Heart right ventricle (tissue), 16 donors: ENCODE measurements at regions not wholly inside any gene's neighbourhood (a gene's known extent, or its start where the extent isn't known, plus 50 kb on each side); places are given as distances from the start of the nearest gene placed in this dataset.

Experiments
- ATAC-seq, 8 donors: fragments of 200-7000 bp; cut with Tn5 transposase; one replicate each; pipeline ENCODE4 v1.9.1; 2020; ENCODE audit warnings: mild to moderate bottlenecking in 8 of 8, moderate library complexity in 8 of 8, moderate number of reproducible peaks in 1 of 8
- DNase-seq, 2 donors: peaks; one replicate each; pipeline ENCODE4 v3.0.0-alpha.2; 2020
- H3K27ac ChIP-seq, 10 donors: fragments of 200-600 bp; sonication (generic) in 2 of 10; one replicate each; pipeline versions ENCODE4 v1.5.0 to v1.8.0; 2020 to 2022; ENCODE audit warnings: mild to moderate bottlenecking in 3 of 10
- H3K27me3 ChIP-seq, 7 donors: fragments of 200-600 bp; one replicate each; pipeline ENCODE4 v1.8.0; 2021 to 2022; ENCODE audit warnings: mild to moderate bottlenecking in 2 of 7
- H3K36me3 ChIP-seq, 9 donors: fragments of 200-600 bp; sonication (generic) in 1 of 9; one replicate each; pipeline versions ENCODE4 v1.5.0 to v1.8.0; 2020 to 2022; ENCODE audit warnings: mild to moderate bottlenecking in 2 of 9
- H3K4me1 ChIP-seq, 9 donors: fragments of 200-600 bp; sonication (generic) in 1 of 9; one replicate each; pipeline versions ENCODE4 v1.5.0 to v1.8.0; 2020 to 2022; ENCODE audit warnings: mild to moderate bottlenecking in 4 of 9
- H3K4me3 ChIP-seq, 10 donors: fragments of 200-600 bp; sonication (generic) in 2 of 10; one replicate each; pipeline versions ENCODE4 v1.5.0 to v1.8.0; 2020 to 2022; ENCODE audit warnings: mild to moderate bottlenecking in 7 of 10, moderate library complexity in 2 of 10
- H3K9me3 ChIP-seq, 11 donors: fragments of 200-600 bp in 10 of 11; sonication (generic) in 2 of 11; one replicate each; pipeline versions ENCODE4 v1.5.0 to v1.8.0; 2013 to 2022; ENCODE audit warnings: mild to moderate bottlenecking in 2 of 11, control low read depth in 1 of 11, moderate library complexity in 1 of 11
- CTCF ChIP-seq, 9 donors: fragments of 200-600 bp; sonication (generic) in 2 of 9; IDR thresholded peaks; one replicate each; pipeline versions ENCODE4 v1.5.0 to v1.8.0; 2021 to 2022; ENCODE audit warnings: antibody characterized with exemption in 9 of 9, mild to moderate bottlenecking in 5 of 9, moderate library complexity in 1 of 9
- WGBS, 2 donors: extraction: QIAGEN DNeasy Blood & Tissue Kit; methylation state at CpG; one replicate each; pipeline ENCODE4 v1.1.7; 2013; ENCODE audit warnings: inconsistent platforms in 1 of 2; 5-methylcytosine and 5-hydroxymethylcytosine counted together
- intact Hi-C, 10 donors: fragments of 100-400 bp; cut with DNase I; formaldehyde crosslinking; loops; one replicate each; pipeline versions ENCODE4 v1.11.1 to v1.14.2; 2022
- donor health status: Arrhythmogenic right ventricular cardiomyopathy.
- donor health status: ischemic (EF 13 %, LVEDD 7.1; RV severe dilation, severe dysfunction).
- donor health status: healthy with polysubstance abuse.
- donor health status: DM: no; HTN: yes; CAD: no.
- donor health status: DM: no; HTN: no; CAD: no.
- donor health status: ischemic (EF 25% LVEDD 6.9; RV normal size, moderate dysfunction).
- donor health status: ischemic (EF 25% LVEDD 5.7; RV mildly dilated, moderate dysfunction).
- donor health status: healthy.
- donor health status: DM: yes; HTN: yes; CAD: no.
- donor health status: Ischemic cardiomyopathy.
- donor health status: ischemic (EF 35%, LVEDD 5.7; RV mildly dilated, moderate dysfunction).
- donor health status: nonischemic (EF 11% LVEDD 7.7; RV severe dilation, severe dysfunction).
- donor health status: DM: yes; HTN: yes; CAD: no.
- donor health status: PGD.
- donor health status: ischemic (EF 29% LVEDD 5.4; RV normal size, mild dysfunction).
- donor health status: nonischemic (EF 23%, LVEDD 6.1; RV moderate dilation, normal function).

- H3K4me1 ChIP-seq = no peaks in the 10 kb centered on the region
- ATAC-seq (no peak), DNase-seq (no peak)
- no peak overlapping the region for H3K4me3 ChIP-seq
- no peak overlapping the region for H3K27ac ChIP-seq
- no peak for TF ChIP-seq CTCF (IDR thresholded peaks at IDR 0.05)
- H3K36me3 ChIP-seq = no peaks in the 10 kb centered on the region
- H3K27me3 ChIP-seq = peaks cover 0 to 53% (median 13%) of the 10 kb centered on the region in 7 donors
- WGBS, 2 donors = 67 to 84% methylated on average over 1 of the region's 1 CpG
- no peaks in the 10 kb centered on the region for H3K9me3 ChIP-seq
- intact Hi-C loops = no loop called here
Observed at GRCh38 chr5:122541388-122541787, 229.4 kb downstream of the SNCAIP start.

GRCh38 chr5:122545986-122546385 is 228.9 kb upstream of the SNX2 start:
- Histone ChIP-seq H3K36me3 (no peaks in the 10 kb centered on the region), H3K4me1 (no peaks in the 10 kb centered on the region), H3K27me3 (peaks cover 0 to 31% (median 5%) of the 10 kb centered on the region in 7 donors), H3K9me3 (peaks cover 0 to 16% (median 0%) of the 10 kb centered on the region in 11 donors), H3K27ac (no peak overlapping the region), H3K4me3 (no peak overlapping the region)
- no peak for TF ChIP-seq CTCF (IDR thresholded peaks at IDR 0.05)
- ATAC-seq (no peak), DNase-seq (no peak)
- intact Hi-C loops = no loop called here
- 81 to 84% methylated on average over 3 of the region's 3 CpGs for WGBS, 2 donors

GRCh38 chr5:122547219-122547618 is 227.7 kb upstream of the SNX2 start:
- TF ChIP-seq CTCF (IDR thresholded peaks at IDR 0.05) = no peak
- DNase-seq (no peak), ATAC-seq (no peak)
- Histone ChIP-seq H3K4me3 (no peak overlapping the region), H3K36me3 (no peaks in the 10 kb centered on the region), H3K27me3 (peaks cover 0 to 28% (median 0%) of the 10 kb centered on the region in 7 donors), H3K9me3 (peaks cover 0 to 16% (median 0%) of the 10 kb centered on the region in 11 donors), H3K4me1 (no peaks in the 10 kb centered on the region), H3K27ac (no peak overlapping the region)
- 82% methylated on average over 2 of the region's 2 CpGs for WGBS, 2 donors
- intact Hi-C loops = no loop called here

- H3K27ac ChIP-seq = no peak overlapping the region
- no peak for DNase-seq
- no peak for TF ChIP-seq CTCF (IDR thresholded peaks at IDR 0.05)
- no peak for ATAC-seq
- no peaks in the 10 kb centered on the region for H3K36me3 ChIP-seq
- intact Hi-C loops = no loop called here
- 88 to 95% methylated on average over 4 of the region's 4 CpGs for WGBS, 2 donors
- H3K9me3 ChIP-seq = peaks cover 0 to 16% (median 0%) of the 10 kb centered on the region in 11 donors
- H3K4me1 ChIP-seq = no peaks in the 10 kb centered on the region
- no peak overlapping the region for H3K4me3 ChIP-seq
- peaks cover 0 to 23% (median 0%) of the 10 kb centered on the region in 7 donors for H3K27me3 ChIP-seq
Observed at GRCh38 chr5:122547669-122548068, 227.2 kb upstream of the SNX2 start.
